SK-N-SH (cell line): ENCODE measurements at regions not wholly inside any gene's neighbourhood (a gene's known extent, or its start where the extent isn't known, plus 50 kb on each side); places are given as distances from the start of the nearest gene placed in this dataset.

Source experiments
- CTCF ChIA-PET: fragments of 300-600, 350-600 bp; formaldehyde crosslinking; extraction: SDS; loops from one replicate; lab custom pipeline; 2021; lab: Yijun Ruan, JAX
- POLR2A ChIA-PET: fragments of 350-600 bp; sonication (Branson Sonifier 250); formaldehyde crosslinking; extraction: SDS; loops from one replicate; lab custom pipeline; 2020; ENCODE audit warnings: antibody characterized with exemption, inconsistent platforms; lab: Yijun Ruan, JAX
- DNase-seq: peaks from one replicate; pipeline ENCODE4 v3.0.0; 2012
- H2AFZ ChIP-seq: fragments of 200-600 bp; sonication (generic); 2 replicates; pipeline ENCODE4 v1.8.1; 2016; ENCODE audit warnings: antibody characterized with exemption, mild to moderate bottlenecking, low read depth
- H3F3A ChIP-seq: fragments of 200-600 bp; sonication (generic); replicated peaks from 2 replicates; pipeline ENCODE3; 2016; ENCODE audit warnings: antibody characterized with exemption, mild to moderate bottlenecking; ENCODE audit not compliant: insufficient read depth
- H3K27ac ChIP-seq, 2 experiments: fragments of 200-500 bp in 1 of 2; fragments of 200-600 bp in 1 of 2; sonication (Bioruptor generic) in 1 of 2; sonication (generic), shearing (Covaris generic) in 1 of 2; 2 replicates each; pipeline versions ENCODE4 v1.5.1 to v1.6.1; 2014 to 2016; ENCODE audit warnings: low read depth in 2 of 2, inconsistent platforms in 1 of 2, low read length in 1 of 2, mild to moderate bottlenecking in 1 of 2, mixed read lengths in 1 of 2
- H3K27me3 ChIP-seq: fragments of 200-600 bp; sonication (generic), shearing (Covaris generic); 2 replicates; pipeline ENCODE4 v1.6.1; 2016; ENCODE audit warnings: mixed run types; ENCODE audit not compliant: insufficient read depth
- H3K36me3 ChIP-seq, 2 experiments: fragments of 200-500 bp in 1 of 2; fragments of 200-600 bp in 1 of 2; sonication (Bioruptor generic) in 1 of 2; sonication (generic) in 1 of 2; replicated peaks in 1 of 2; 2 replicates each; pipeline versions ENCODE3 to v1.5.1; 2014 to 2016; ENCODE audit warnings: low read length in 1 of 2, mild to moderate bottlenecking in 1 of 2; ENCODE audit not compliant: insufficient read depth in 2 of 2, control insufficient read depth in 1 of 2
- H3K4me1 ChIP-seq, 2 experiments: fragments of 200-500 bp in 1 of 2; fragments of 200-600 bp in 1 of 2; sonication (Bioruptor generic) in 1 of 2; sonication (generic), shearing (Covaris generic) in 1 of 2; 2 replicates each; pipeline versions ENCODE4 v1.5.1 to v1.6.1; 2014 to 2016; ENCODE audit warnings: low read depth in 1 of 2, low read length in 1 of 2, mixed run types in 1 of 2; ENCODE audit not compliant: insufficient read depth in 2 of 2, control insufficient read depth in 1 of 2
- H3K4me2 ChIP-seq: fragments of 200-600 bp; sonication (generic), shearing (Covaris generic); 2 replicates; pipeline ENCODE4 v1.6.1; 2017; ENCODE audit warnings: mixed run types
- H3K4me3 ChIP-seq, 2 experiments: fragments of 200-500 bp in 1 of 2; fragments of 200-600 bp in 1 of 2; sonication (Bioruptor generic) in 1 of 2; sonication (generic), shearing (Covaris generic) in 1 of 2; 2 replicates each; pipeline versions ENCODE4 v1.5.1 to v1.8.1; 2014 to 2016; ENCODE audit warnings: low read depth in 2 of 2, inconsistent platforms in 1 of 2, low read length in 1 of 2, mild to moderate bottlenecking in 1 of 2, mixed read lengths in 1 of 2, moderate library complexity in 1 of 2
- H3K79me2 ChIP-seq: fragments of 200-600 bp; sonication (generic); 2 replicates; pipeline ENCODE4 v1.8.1; 2017; ENCODE audit warnings: mild to moderate bottlenecking; ENCODE audit not compliant: insufficient read depth
- H3K9ac ChIP-seq: fragments of 200-600 bp; sonication (generic); 2 replicates; pipeline ENCODE4 v1.6.1; 2017; ENCODE audit warnings: mixed run types
- H3K9me2 ChIP-seq: fragments of 200-600 bp; sonication (generic); 2 replicates; pipeline ENCODE4 v1.6.1; 2017; ENCODE audit warnings: mixed run types
- H3K9me3 ChIP-seq: fragments of 200-600 bp; sonication (generic); 2 replicates; pipeline ENCODE4 v1.6.1; 2017; ENCODE audit warnings: mixed run types, mild to moderate bottlenecking, moderate library complexity
- H4K20me1 ChIP-seq: fragments of 200-600 bp; sonication (generic); 2 replicates; pipeline ENCODE4 v1.6.1; 2017; ENCODE audit warnings: mild to moderate bottlenecking, mixed run types; ENCODE audit not compliant: insufficient read depth
- CTCF ChIP-seq: fragments of 200-600 bp; sonication (generic); IDR thresholded peaks from 2 replicates; pipeline ENCODE4 v1.6.1; 2017; ENCODE audit warnings: antibody characterized with exemption, mild to moderate bottlenecking, moderate library complexity
- EP300 ChIP-seq, 2 experiments: IDR thresholded peaks; 2 replicates each; pipeline versions ENCODE4 v1.4.0 to v1.6.1; 2012; ENCODE audit warnings: borderline replicate concordance in 1 of 2, low read depth in 1 of 2, low read length in 1 of 2
- FOXM1 ChIP-seq: IDR thresholded peaks from 2 replicates; pipeline ENCODE4 v1.4.0; 2012; ENCODE audit warnings: low read depth, mild to moderate bottlenecking
- GABPA ChIP-seq: IDR thresholded peaks from 2 replicates; pipeline ENCODE4 v1.4.0; 2012; ENCODE audit warnings: low read depth, mild to moderate bottlenecking
- NFIC ChIP-seq: IDR thresholded peaks from 2 replicates; pipeline ENCODE4 v1.4.0; 2012; ENCODE audit warnings: borderline replicate concordance
- POLR2AphosphoS5 ChIP-seq: IDR thresholded peaks from 2 replicates; pipeline ENCODE4 v1.6.1; 2012; ENCODE audit warnings: low read depth, low read length
- RCOR1 ChIP-seq: fragments of 150-350 bp; IDR thresholded peaks from 2 replicates; pipeline ENCODE4 v1.6.1; 2017; ENCODE audit warnings: antibody characterized with exemption, low read length
- TAF1 ChIP-seq: IDR thresholded peaks from 2 replicates; pipeline ENCODE4 v1.6.1; 2012; ENCODE audit warnings: low read depth, mild to moderate bottlenecking, low read length, moderate library complexity, borderline replicate concordance
- TCF12 ChIP-seq: IDR thresholded peaks from 2 replicates; pipeline ENCODE4 v1.4.0; 2012
- WGBS: methylation state at CpG from one replicate; pipeline ENCODE4 v1.1.6; 2017; ENCODE audit warnings: low lambda C conversion rate; 5-methylcytosine and 5-hydroxymethylcytosine counted together
- TF ChIP-seq, protein P1 (sequence below): IDR thresholded peaks from 2 replicates; pipeline ENCODE4 v1.4.0; 2012; ENCODE audit warnings: low read depth, borderline replicate concordance
- TF ChIP-seq, protein P2 (sequence below): IDR thresholded peaks from 2 replicates; pipeline ENCODE4 v1.4.0; 2012; ENCODE audit warnings: low read depth
- TF ChIP-seq, protein P3 (sequence below): IDR thresholded peaks from 2 replicates; pipeline ENCODE4 v1.4.0; 2012; ENCODE audit warnings: low read depth, borderline replicate concordance
- TF ChIP-seq, protein P4 (sequence below): fragments of 150-350 bp; IDR thresholded peaks from 2 replicates; pipeline ENCODE4 v1.6.1; 2017; ENCODE audit warnings: antibody characterized with exemption, low read length, low read depth, borderline replicate concordance

DNA sequence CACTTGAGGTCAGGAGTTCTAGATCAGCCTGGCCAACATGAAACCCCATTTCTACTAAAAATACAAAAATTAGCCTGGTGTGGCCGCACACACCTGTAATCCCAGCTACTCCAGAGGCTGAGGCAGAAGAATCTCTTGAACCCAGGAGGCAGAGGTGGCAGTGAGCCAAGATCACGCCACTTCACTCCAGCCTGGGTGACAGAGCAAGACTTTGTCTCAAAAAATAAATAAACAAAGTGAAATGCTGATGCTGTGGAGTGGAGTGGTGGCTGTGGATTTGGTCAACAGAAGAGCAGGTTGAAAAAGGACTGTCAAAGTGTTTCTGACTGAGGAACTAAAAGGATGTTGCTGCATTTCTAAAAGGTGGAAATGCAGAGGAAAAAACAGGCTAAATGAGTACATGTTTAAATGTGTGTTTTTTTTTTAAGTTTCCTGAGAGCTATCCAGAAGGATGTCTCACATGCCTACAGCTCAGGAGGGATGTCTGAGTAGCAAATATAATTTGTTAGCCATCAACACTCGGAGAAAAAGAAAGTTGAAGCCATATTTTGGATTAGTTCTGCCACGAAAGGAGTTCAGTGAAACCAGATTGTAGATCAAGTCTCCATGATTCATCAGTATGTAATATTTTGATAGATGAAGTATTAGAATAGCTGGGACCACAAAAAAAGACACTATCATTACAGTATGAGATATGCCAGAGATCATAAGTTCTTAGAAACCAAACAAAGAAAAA lies 621.1 kb upstream of the ADGRB3 start:
- no peaks in the 10 kb centered on the region for H3K36me3 ChIP-seq
- no peak overlapping the region for H3K27ac ChIP-seq
- no peaks in the 10 kb centered on the region for H3F3A ChIP-seq
- TF ChIP-seq, protein P1, sequence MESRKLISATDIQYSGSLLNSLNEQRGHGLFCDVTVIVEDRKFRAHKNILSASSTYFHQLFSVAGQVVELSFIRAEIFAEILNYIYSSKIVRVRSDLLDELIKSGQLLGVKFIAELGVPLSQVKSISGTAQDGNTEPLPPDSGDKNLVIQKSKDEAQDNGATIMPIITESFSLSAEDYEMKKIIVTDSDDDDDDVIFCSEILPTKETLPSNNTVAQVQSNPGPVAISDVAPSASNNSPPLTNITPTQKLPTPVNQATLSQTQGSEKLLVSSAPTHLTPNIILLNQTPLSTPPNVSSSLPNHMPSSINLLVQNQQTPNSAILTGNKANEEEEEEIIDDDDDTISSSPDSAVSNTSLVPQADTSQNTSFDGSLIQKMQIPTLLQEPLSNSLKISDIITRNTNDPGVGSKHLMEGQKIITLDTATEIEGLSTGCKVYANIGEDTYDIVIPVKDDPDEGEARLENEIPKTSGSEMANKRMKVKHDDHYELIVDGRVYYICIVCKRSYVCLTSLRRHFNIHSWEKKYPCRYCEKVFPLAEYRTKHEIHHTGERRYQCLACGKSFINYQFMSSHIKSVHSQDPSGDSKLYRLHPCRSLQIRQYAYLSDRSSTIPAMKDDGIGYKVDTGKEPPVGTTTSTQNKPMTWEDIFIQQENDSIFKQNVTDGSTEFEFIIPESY = no peak
- TF ChIP-seq NFIC (no peak), FOXM1 (no peak), RCOR1 (no peak), TAF1 (no peak), GABPA (no peak), CTCF (no peak), EP300 (IDR thresholded peaks at IDR 0.05; ENCODE audit: borderline replicate concordance in 1 of 2, low read depth in 1 of 2, low read length in 1 of 2) (no peak)
- TF ChIP-seq, protein P2, sequence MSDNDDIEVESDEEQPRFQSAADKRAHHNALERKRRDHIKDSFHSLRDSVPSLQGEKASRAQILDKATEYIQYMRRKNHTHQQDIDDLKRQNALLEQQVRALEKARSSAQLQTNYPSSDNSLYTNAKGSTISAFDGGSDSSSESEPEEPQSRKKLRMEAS = no peak
- TF ChIP-seq, protein P3, sequence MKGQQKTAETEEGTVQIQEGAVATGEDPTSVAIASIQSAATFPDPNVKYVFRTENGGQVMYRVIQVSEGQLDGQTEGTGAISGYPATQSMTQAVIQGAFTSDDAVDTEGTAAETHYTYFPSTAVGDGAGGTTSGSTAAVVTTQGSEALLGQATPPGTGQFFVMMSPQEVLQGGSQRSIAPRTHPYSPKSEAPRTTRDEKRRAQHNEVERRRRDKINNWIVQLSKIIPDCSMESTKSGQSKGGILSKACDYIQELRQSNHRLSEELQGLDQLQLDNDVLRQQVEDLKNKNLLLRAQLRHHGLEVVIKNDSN = no peak
- ChIA-PET CTCF (no interaction called here), POLR2A (no interaction called here)
- no peak overlapping the region for H2AFZ ChIP-seq
- peaks cover 0 to 2% of the 10 kb centered on the region in 2 experiments; a peak in 1 of 4 replicates for H3K4me1 ChIP-seq
- 0 out of 2 replicates have a peak, but pooled peaks cover 4% of the 10 kb centered on the region for H3K9me2 ChIP-seq
- no peaks in the 10 kb centered on the region for H3K9me3 ChIP-seq
- no peak overlapping the region for H3K4me2 ChIP-seq
- H4K20me1 ChIP-seq = no peaks in the 10 kb centered on the region
- DNase-seq = no peak
- WGBS = 26% methylated on average over 4 of the region's 4 CpGs
- no peak overlapping the region for H3K4me3 ChIP-seq
- no peaks in the 10 kb centered on the region for H3K79me2 ChIP-seq
- H3K9ac ChIP-seq = no peak overlapping the region
- no peaks in the 10 kb centered on the region for H3K27me3 ChIP-seq

DNA sequence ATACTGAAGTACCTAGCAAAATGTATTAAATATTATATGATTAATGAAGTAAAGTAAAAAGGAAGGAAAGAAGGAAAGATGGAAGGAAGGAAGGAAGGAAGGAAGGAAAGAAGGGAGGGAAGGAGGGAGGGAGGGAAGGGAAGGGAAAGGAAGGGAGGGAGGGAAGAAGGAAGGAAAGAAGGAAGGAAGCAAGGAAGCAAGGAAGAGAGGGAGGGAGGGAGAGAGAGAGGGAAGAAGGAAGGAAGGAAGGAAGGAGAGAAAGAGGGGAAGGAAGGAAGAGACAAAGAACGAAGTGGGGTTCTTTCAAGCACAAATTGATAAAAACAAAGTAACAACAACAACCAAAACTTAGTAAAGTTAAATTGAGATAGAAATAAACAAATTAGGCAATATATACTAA lies 622.3 kb upstream of the ADGRB3 start:
- Histone ChIP-seq H3K27me3 (no peaks in the 10 kb centered on the region), H3K9me2 (0 out of 2 replicates have a peak, but pooled peaks cover 4% of the 10 kb centered on the region), H3K9me3 (no peaks in the 10 kb centered on the region), H3K27ac (no peak overlapping the region), H3K4me2 (no peak overlapping the region), H3F3A (no peaks in the 10 kb centered on the region), H3K79me2 (no peaks in the 10 kb centered on the region), H3K4me3 (no peak overlapping the region), H2AFZ (no peak overlapping the region), H3K9ac (no peak overlapping the region), H3K36me3 (no peaks in the 10 kb centered on the region), H3K4me1 (peaks cover 0 to 2% of the 10 kb centered on the region in 2 experiments; a peak in 1 of 4 replicates), H4K20me1 (no peaks in the 10 kb centered on the region)
- no peak for DNase-seq
- CTCF ChIA-PET = no interaction called here
- 23% methylated on average over 1 of the region's 1 CpG for WGBS
- TF ChIP-seq, protein P2 = no peak
- TF ChIP-seq TAF1 = no peak
- TF ChIP-seq POLR2AphosphoS5 = no peak
- TF ChIP-seq, protein P4, sequence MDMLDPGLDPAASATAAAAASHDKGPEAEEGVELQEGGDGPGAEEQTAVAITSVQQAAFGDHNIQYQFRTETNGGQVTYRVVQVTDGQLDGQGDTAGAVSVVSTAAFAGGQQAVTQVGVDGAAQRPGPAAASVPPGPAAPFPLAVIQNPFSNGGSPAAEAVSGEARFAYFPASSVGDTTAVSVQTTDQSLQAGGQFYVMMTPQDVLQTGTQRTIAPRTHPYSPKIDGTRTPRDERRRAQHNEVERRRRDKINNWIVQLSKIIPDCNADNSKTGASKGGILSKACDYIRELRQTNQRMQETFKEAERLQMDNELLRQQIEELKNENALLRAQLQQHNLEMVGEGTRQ = no peak
- TF ChIP-seq EP300 (IDR thresholded peaks at IDR 0.05; ENCODE audit: borderline replicate concordance in 1 of 2, low read depth in 1 of 2, low read length in 1 of 2) = no peak
- TF ChIP-seq TCF12 = no peak
- POLR2A ChIA-PET = no interaction called here
